ENCODE measurements at regions not wholly inside any gene's neighbourhood (a gene's known extent, or its start where the extent isn't known, plus 50 kb on each side); places are given as distances from the start of the nearest gene placed in this dataset.

DNA sequence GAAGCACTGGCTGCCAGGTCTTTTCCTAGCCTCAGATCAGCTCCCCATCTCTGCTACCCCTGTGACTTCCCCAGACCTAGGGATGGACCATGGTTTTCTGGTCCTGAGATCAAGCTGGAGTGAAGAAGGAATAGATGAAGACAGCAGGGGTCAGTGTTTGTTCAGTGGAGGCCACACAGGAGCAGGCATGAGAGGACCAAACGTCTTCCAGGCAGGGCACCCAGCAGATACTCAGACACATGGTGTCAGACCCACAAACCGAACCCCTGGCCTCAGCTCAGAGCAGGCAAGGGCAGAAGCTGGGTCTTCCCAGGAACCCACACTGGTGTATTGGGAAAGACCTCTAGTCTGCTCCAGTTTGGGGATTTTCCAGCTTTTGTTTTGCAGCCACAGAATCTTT lies 189.7 kb downstream of the IRX5 start:
- no peak; the same call in 1 of the 2 replicates for TF ChIP-seq CTCF (IDR thresholded peaks at IDR 0.05)
- no peak for TF ChIP-seq TCF7L2 (IDR thresholded peaks at IDR 0.05; ENCODE audit: low read depth, low read length)
- TF ChIP-seq POLR2AphosphoS5 (IDR thresholded peaks at IDR 0.05; ENCODE audit: low read depth, low read length), result no peak
- TF ChIP-seq, protein P1, sequence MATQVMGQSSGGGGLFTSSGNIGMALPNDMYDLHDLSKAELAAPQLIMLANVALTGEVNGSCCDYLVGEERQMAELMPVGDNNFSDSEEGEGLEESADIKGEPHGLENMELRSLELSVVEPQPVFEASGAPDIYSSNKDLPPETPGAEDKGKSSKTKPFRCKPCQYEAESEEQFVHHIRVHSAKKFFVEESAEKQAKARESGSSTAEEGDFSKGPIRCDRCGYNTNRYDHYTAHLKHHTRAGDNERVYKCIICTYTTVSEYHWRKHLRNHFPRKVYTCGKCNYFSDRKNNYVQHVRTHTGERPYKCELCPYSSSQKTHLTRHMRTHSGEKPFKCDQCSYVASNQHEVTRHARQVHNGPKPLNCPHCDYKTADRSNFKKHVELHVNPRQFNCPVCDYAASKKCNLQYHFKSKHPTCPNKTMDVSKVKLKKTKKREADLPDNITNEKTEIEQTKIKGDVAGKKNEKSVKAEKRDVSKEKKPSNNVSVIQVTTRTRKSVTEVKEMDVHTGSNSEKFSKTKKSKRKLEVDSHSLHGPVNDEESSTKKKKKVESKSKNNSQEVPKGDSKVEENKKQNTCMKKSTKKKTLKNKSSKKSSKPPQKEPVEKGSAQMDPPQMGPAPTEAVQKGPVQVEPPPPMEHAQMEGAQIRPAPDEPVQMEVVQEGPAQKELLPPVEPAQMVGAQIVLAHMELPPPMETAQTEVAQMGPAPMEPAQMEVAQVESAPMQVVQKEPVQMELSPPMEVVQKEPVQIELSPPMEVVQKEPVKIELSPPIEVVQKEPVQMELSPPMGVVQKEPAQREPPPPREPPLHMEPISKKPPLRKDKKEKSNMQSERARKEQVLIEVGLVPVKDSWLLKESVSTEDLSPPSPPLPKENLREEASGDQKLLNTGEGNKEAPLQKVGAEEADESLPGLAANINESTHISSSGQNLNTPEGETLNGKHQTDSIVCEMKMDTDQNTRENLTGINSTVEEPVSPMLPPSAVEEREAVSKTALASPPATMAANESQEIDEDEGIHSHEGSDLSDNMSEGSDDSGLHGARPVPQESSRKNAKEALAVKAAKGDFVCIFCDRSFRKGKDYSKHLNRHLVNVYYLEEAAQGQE (IDR thresholded peaks at IDR 0.05; ENCODE audit: insufficient read depth in 1 of 2, low read depth in 2 of 2, low read length in 1 of 2), result no peak
- TF ChIP-seq SIN3A (IDR thresholded peaks at IDR 0.05; ENCODE audit: borderline replicate concordance, insufficient read depth, low read depth, low read length), result no peak

All from Panc1 (cell line).